SK-N-SH (cell line): ENCODE measurements at regions not wholly inside any gene's neighbourhood (a gene's known extent, or its start where the extent isn't known, plus 50 kb on each side); places are given as distances from the start of the nearest gene placed in this dataset.

Source experiments
- CTCF ChIA-PET: fragments of 300-600, 350-600 bp; formaldehyde crosslinking; extraction: SDS; loops from one replicate; lab custom pipeline; 2021; lab: Yijun Ruan, JAX
- POLR2A ChIA-PET: fragments of 350-600 bp; sonication (Branson Sonifier 250); formaldehyde crosslinking; extraction: SDS; loops from one replicate; lab custom pipeline; 2020; ENCODE audit warnings: antibody characterized with exemption, inconsistent platforms; lab: Yijun Ruan, JAX
- DNase-seq: peaks from one replicate; pipeline ENCODE4 v3.0.0; 2012
- H2AFZ ChIP-seq: fragments of 200-600 bp; sonication (generic); 2 replicates; pipeline ENCODE4 v1.8.1; 2016; ENCODE audit warnings: antibody characterized with exemption, mild to moderate bottlenecking, low read depth
- H3F3A ChIP-seq: fragments of 200-600 bp; sonication (generic); replicated peaks from 2 replicates; pipeline ENCODE3; 2016; ENCODE audit warnings: antibody characterized with exemption, mild to moderate bottlenecking; ENCODE audit not compliant: insufficient read depth
- H3K27ac ChIP-seq, 2 experiments: fragments of 200-500 bp in 1 of 2; fragments of 200-600 bp in 1 of 2; sonication (Bioruptor generic) in 1 of 2; sonication (generic), shearing (Covaris generic) in 1 of 2; 2 replicates each; pipeline versions ENCODE4 v1.5.1 to v1.6.1; 2014 to 2016; ENCODE audit warnings: low read depth in 2 of 2, inconsistent platforms in 1 of 2, low read length in 1 of 2, mild to moderate bottlenecking in 1 of 2, mixed read lengths in 1 of 2
- H3K27me3 ChIP-seq: fragments of 200-600 bp; sonication (generic), shearing (Covaris generic); 2 replicates; pipeline ENCODE4 v1.6.1; 2016; ENCODE audit warnings: mixed run types; ENCODE audit not compliant: insufficient read depth
- H3K36me3 ChIP-seq, 2 experiments: fragments of 200-500 bp in 1 of 2; fragments of 200-600 bp in 1 of 2; sonication (Bioruptor generic) in 1 of 2; sonication (generic) in 1 of 2; replicated peaks in 1 of 2; 2 replicates each; pipeline versions ENCODE3 to v1.5.1; 2014 to 2016; ENCODE audit warnings: low read length in 1 of 2, mild to moderate bottlenecking in 1 of 2; ENCODE audit not compliant: insufficient read depth in 2 of 2, control insufficient read depth in 1 of 2
- H3K4me1 ChIP-seq, 2 experiments: fragments of 200-500 bp in 1 of 2; fragments of 200-600 bp in 1 of 2; sonication (Bioruptor generic) in 1 of 2; sonication (generic), shearing (Covaris generic) in 1 of 2; 2 replicates each; pipeline versions ENCODE4 v1.5.1 to v1.6.1; 2014 to 2016; ENCODE audit warnings: low read depth in 1 of 2, low read length in 1 of 2, mixed run types in 1 of 2; ENCODE audit not compliant: insufficient read depth in 2 of 2, control insufficient read depth in 1 of 2
- H3K4me2 ChIP-seq: fragments of 200-600 bp; sonication (generic), shearing (Covaris generic); 2 replicates; pipeline ENCODE4 v1.6.1; 2017; ENCODE audit warnings: mixed run types
- H3K4me3 ChIP-seq, 2 experiments: fragments of 200-500 bp in 1 of 2; fragments of 200-600 bp in 1 of 2; sonication (Bioruptor generic) in 1 of 2; sonication (generic), shearing (Covaris generic) in 1 of 2; 2 replicates each; pipeline versions ENCODE4 v1.5.1 to v1.8.1; 2014 to 2016; ENCODE audit warnings: low read depth in 2 of 2, inconsistent platforms in 1 of 2, low read length in 1 of 2, mild to moderate bottlenecking in 1 of 2, mixed read lengths in 1 of 2, moderate library complexity in 1 of 2
- H3K79me2 ChIP-seq: fragments of 200-600 bp; sonication (generic); 2 replicates; pipeline ENCODE4 v1.8.1; 2017; ENCODE audit warnings: mild to moderate bottlenecking; ENCODE audit not compliant: insufficient read depth
- H3K9ac ChIP-seq: fragments of 200-600 bp; sonication (generic); 2 replicates; pipeline ENCODE4 v1.6.1; 2017; ENCODE audit warnings: mixed run types
- H3K9me2 ChIP-seq: fragments of 200-600 bp; sonication (generic); 2 replicates; pipeline ENCODE4 v1.6.1; 2017; ENCODE audit warnings: mixed run types
- H3K9me3 ChIP-seq: fragments of 200-600 bp; sonication (generic); 2 replicates; pipeline ENCODE4 v1.6.1; 2017; ENCODE audit warnings: mixed run types, mild to moderate bottlenecking, moderate library complexity
- H4K20me1 ChIP-seq: fragments of 200-600 bp; sonication (generic); 2 replicates; pipeline ENCODE4 v1.6.1; 2017; ENCODE audit warnings: mild to moderate bottlenecking, mixed run types; ENCODE audit not compliant: insufficient read depth
- ELF1 ChIP-seq: IDR thresholded peaks from 2 replicates; pipeline ENCODE4 v1.4.0; 2012
- EZH2phosphoT487 ChIP-seq: fragments of 200-600 bp; sonication (generic); IDR thresholded peaks from 2 replicates; pipeline ENCODE4 v1.6.1; 2017; ENCODE audit warnings: low read depth, mixed run types, mild to moderate bottlenecking, antibody characterized with exemption, moderate library complexity, borderline replicate concordance
- FOXJ3 ChIP-seq: sonication (generic); formaldehyde crosslinking; IDR thresholded peaks from 2 replicates; pipeline ENCODE4 v1.5.1; 2020; ENCODE audit warnings: mild to moderate bottlenecking, missing genetic modification reagents
- GABPA ChIP-seq: IDR thresholded peaks from 2 replicates; pipeline ENCODE4 v1.4.0; 2012; ENCODE audit warnings: low read depth, mild to moderate bottlenecking
- GATA2 ChIP-seq: sonication (generic); formaldehyde crosslinking; IDR thresholded peaks from 2 replicates; pipeline ENCODE4 v1.5.0; 2020; ENCODE audit warnings: mild to moderate bottlenecking, missing genetic modification reagents
- IRF3 ChIP-seq: fragments of 150-350 bp; IDR thresholded peaks from 2 replicates; pipeline ENCODE4 v1.6.1; 2016; ENCODE audit warnings: mild to moderate bottlenecking, low read depth, low read length
- JUND ChIP-seq: IDR thresholded peaks from 2 replicates; pipeline ENCODE4 v1.4.0; 2012
- MEF2A ChIP-seq: IDR thresholded peaks from 2 replicates; pipeline ENCODE4 v1.4.0; 2012; ENCODE audit warnings: low read depth, borderline replicate concordance
- MXI1 ChIP-seq: IDR thresholded peaks from 2 replicates; pipeline ENCODE4 v1.6.1; 2012; ENCODE audit warnings: mild to moderate bottlenecking, low read depth, low read length, improper control_type of control experiment
- NFIC ChIP-seq: IDR thresholded peaks from 2 replicates; pipeline ENCODE4 v1.4.0; 2012; ENCODE audit warnings: borderline replicate concordance
- NRF1 ChIP-seq: IDR thresholded peaks from 2 replicates; pipeline ENCODE4 v1.6.1; 2012; ENCODE audit warnings: low read depth, mild to moderate bottlenecking, low read length
- PBX3 ChIP-seq: IDR thresholded peaks from 2 replicates; pipeline ENCODE4; 2012
- RCOR1 ChIP-seq: fragments of 150-350 bp; IDR thresholded peaks from 2 replicates; pipeline ENCODE4 v1.6.1; 2017; ENCODE audit warnings: antibody characterized with exemption, low read length
- RXRA ChIP-seq: IDR thresholded peaks from 2 replicates; pipeline ENCODE4 v1.4.0; 2012; ENCODE audit warnings: low read depth, mild to moderate bottlenecking, borderline replicate concordance
- SMC3 ChIP-seq: IDR thresholded peaks from 2 replicates; pipeline ENCODE4 v1.6.1; 2012; ENCODE audit warnings: low read depth, low read length, improper control_type of control experiment
- TAF1 ChIP-seq: IDR thresholded peaks from 2 replicates; pipeline ENCODE4 v1.6.1; 2012; ENCODE audit warnings: low read depth, mild to moderate bottlenecking, low read length, moderate library complexity, borderline replicate concordance
- ZBTB33 ChIP-seq: IDR thresholded peaks from 2 replicates; pipeline ENCODE4 v1.4.0; 2012; ENCODE audit warnings: low read depth, borderline replicate concordance
- WGBS: methylation state at CpG from one replicate; pipeline ENCODE4 v1.1.6; 2017; ENCODE audit warnings: low lambda C conversion rate; 5-methylcytosine and 5-hydroxymethylcytosine counted together

- no peaks in the 10 kb centered on the region for H3F3A ChIP-seq
- no peak for TF ChIP-seq FOXJ3 (CRISPR knock-in tag)
- no peak for TF ChIP-seq MEF2A
- TF ChIP-seq NFIC = no peak
- no peak for TF ChIP-seq RCOR1
- no peak for TF ChIP-seq NRF1
- no peak for TF ChIP-seq TAF1
- no peak for TF ChIP-seq SMC3
- TF ChIP-seq RXRA = no peak
- no peak for TF ChIP-seq PBX3
- no peak for TF ChIP-seq MXI1
- no peak for TF ChIP-seq JUND
- TF ChIP-seq ZBTB33 = no peak
- no peak for TF ChIP-seq IRF3
- no peak for TF ChIP-seq GATA2 (CRISPR knock-in tag)
- TF ChIP-seq EZH2phosphoT487 = no peak
- no peaks in the 10 kb centered on the region for H3K27me3 ChIP-seq
- no peak overlapping the region for H3K4me2 ChIP-seq
- no peak overlapping the region for H2AFZ ChIP-seq
- no peak overlapping the region for H3K27ac ChIP-seq
- H3K9me2 ChIP-seq = no peaks in the 10 kb centered on the region
- H4K20me1 ChIP-seq = no peaks in the 10 kb centered on the region
- H3K36me3 ChIP-seq = no peaks in the 10 kb centered on the region
- H3K9me3 ChIP-seq = no peaks in the 10 kb centered on the region
- no peak for DNase-seq
- 100% methylated on average over 1 of the region's 1 CpG for WGBS
- POLR2A ChIA-PET = no interaction called here
- no peak overlapping the region for H3K4me3 ChIP-seq
- CTCF ChIA-PET = no interaction called here
- no peak overlapping the region for H3K9ac ChIP-seq
- H3K4me1 ChIP-seq = no peaks in the 10 kb centered on the region
- no peaks in the 10 kb centered on the region for H3K79me2 ChIP-seq
These were observed 237.1 kb upstream of the NRP1 start for GRCh38 chr10:33571616-33572015.

GRCh38 chr10:33570495-33570894 is 236.0 kb upstream of the NRP1 start:
- TF ChIP-seq RXRA (no peak), IRF3 (no peak), FOXJ3 (CRISPR knock-in tag) (no peak), GABPA (no peak), TAF1 (no peak), ELF1 (no peak), JUND (no peak), MXI1 (no peak)
- TF ChIP-seq, all 33 proteins: peak for 0
- peaks cover 0 to 6% of the 10 kb centered on the region in 2 experiments; a peak in 2 of 4 replicates for H3K4me1 ChIP-seq
- H3K9me2 ChIP-seq = no peaks in the 10 kb centered on the region
- H3K27me3 ChIP-seq = no peaks in the 10 kb centered on the region
- no peaks in the 10 kb centered on the region for H3K9me3 ChIP-seq
- H3K9ac ChIP-seq = no peak overlapping the region
- WGBS = 76% methylated on average over 3 of the region's 3 CpGs
- no peaks in the 10 kb centered on the region for H4K20me1 ChIP-seq
- ChIA-PET POLR2A (no interaction called here), CTCF (interaction anchor here (1.0 kb wide), 1 partner anchor 1066 kb away, joined by 3 read pairs; no protein-coding TSS in a partner anchor)
- no peaks in the 10 kb centered on the region for H3F3A ChIP-seq
- no peak overlapping the region for H2AFZ ChIP-seq
- H3K4me2 ChIP-seq = no peak overlapping the region
- no peak overlapping the region for H3K27ac ChIP-seq
- H3K79me2 ChIP-seq = no peaks in the 10 kb centered on the region
- no peak overlapping the region for H3K4me3 ChIP-seq
- no peaks in the 10 kb centered on the region for H3K36me3 ChIP-seq
- no peak for DNase-seq
